ENCODE measurements at regions not wholly inside any gene's neighbourhood (a gene's known extent, or its start where the extent isn't known, plus 50 kb on each side); places are given as distances from the start of the nearest gene placed in this dataset.

GRCh38 chr19:13629687-13630357 is 123.5 kb upstream of the CACNA1A start:
- no peaks in the 10 kb centered on the region for H3K36me3 Mint-ChIP-seq (ENCODE audit: low read depth)
- no peak overlapping the region for H3K4me3 Mint-ChIP-seq
- no peaks in the 10 kb centered on the region for H3K9me3 Mint-ChIP-seq
- H3K27ac Mint-ChIP-seq = no peak overlapping the region
- H3K4me1 Mint-ChIP-seq = peaks cover 20% of the 10 kb centered on the region
- peaks cover 7% of the 10 kb centered on the region for H3K27me3 Mint-ChIP-seq (ENCODE audit: low read depth)
- no peak for TF ChIP-seq CTCF (IDR thresholded peaks at IDR 0.05; ENCODE audit: unreplicated experiment in 3 of 3)

GRCh38 chr19:13627531-13627930 is 121.3 kb upstream of the CACNA1A start:
- no peak for TF ChIP-seq CTCF (IDR thresholded peaks at IDR 0.05; ENCODE audit: unreplicated experiment in 3 of 3)
- Mint-ChIP-seq H3K9me3 (no peaks in the 10 kb centered on the region), H3K4me3 (no peak overlapping the region), H3K4me1 (peaks cover 27% of the 10 kb centered on the region), H3K27me3 (ENCODE audit: low read depth) (peaks cover 28% of the 10 kb centered on the region), H3K27ac (no peak overlapping the region), H3K36me3 (ENCODE audit: low read depth) (no peaks in the 10 kb centered on the region)

- H3K4me3 Mint-ChIP-seq = peak overlapping the region; percentile 24 to 41 (median 32)
- H3K4me1 Mint-ChIP-seq = peaks cover 23% of the 10 kb centered on the region
- no peaks in the 10 kb centered on the region for H3K9me3 Mint-ChIP-seq
- no peak overlapping the region for H3K27ac Mint-ChIP-seq
- H3K36me3 Mint-ChIP-seq (ENCODE audit: low read depth) = no peaks in the 10 kb centered on the region
- TF ChIP-seq CTCF (IDR thresholded peaks at IDR 0.05; ENCODE audit: unreplicated experiment in 3 of 3) = no peak
- peaks cover 43% of the 10 kb centered on the region for H3K27me3 Mint-ChIP-seq (ENCODE audit: low read depth)
Observed at GRCh38 chr19:13623716-13624710, 117.7 kb upstream of the CACNA1A start.

- no peaks in the 10 kb centered on the region for H3K36me3 Mint-ChIP-seq (ENCODE audit: low read depth)
- peaks cover 23% of the 10 kb centered on the region for H3K4me1 Mint-ChIP-seq
- H3K27ac Mint-ChIP-seq = no peak overlapping the region
- H3K27me3 Mint-ChIP-seq (ENCODE audit: low read depth) = peaks cover 48% of the 10 kb centered on the region
- TF ChIP-seq CTCF (IDR thresholded peaks at IDR 0.05; ENCODE audit: unreplicated experiment in 3 of 3) = no peak
- peak overlapping the region in 1 of 3 experiments; percentile 39 for H3K4me3 Mint-ChIP-seq
- no peaks in the 10 kb centered on the region for H3K9me3 Mint-ChIP-seq
Observed at GRCh38 chr19:13622766-13623715, 116.8 kb upstream of the CACNA1A start.

- no peak overlapping the region for H3K4me3 Mint-ChIP-seq
- TF ChIP-seq CTCF (IDR thresholded peaks at IDR 0.05; ENCODE audit: unreplicated experiment in 3 of 3) = no peak
- H3K27me3 Mint-ChIP-seq (ENCODE audit: low read depth) = peaks cover 58% of the 10 kb centered on the region
- no peak overlapping the region for H3K27ac Mint-ChIP-seq
- no peaks in the 10 kb centered on the region for H3K9me3 Mint-ChIP-seq
- H3K4me1 Mint-ChIP-seq = peaks cover 23% of the 10 kb centered on the region
- no peaks in the 10 kb centered on the region for H3K36me3 Mint-ChIP-seq (ENCODE audit: low read depth)
Observed at GRCh38 chr19:13621413-13621812, 115.1 kb upstream of the CACNA1A start.

Measured in nephron (organoid).